A549 (cell line): ENCODE measurements at regions not wholly inside any gene's neighbourhood (a gene's known extent, or its start where the extent isn't known, plus 50 kb on each side); places are given as distances from the start of the nearest gene placed in this dataset.

Experiments
- ATAC-seq, 2 experiments: fragments of 200-7000 bp in 1 of 2; fragments of >200 bp in 1 of 2; cut with Nextera tagmentation in 1 of 2; cut with Tn5 transposase in 1 of 2; 3 replicates each; pipeline versions ENCODE4 v1.8.0 to v1.9.1; 2018 to 2020; ENCODE audit warnings: mild to moderate bottlenecking in 1 of 2, moderate library complexity in 1 of 2
- CTCF ChIA-PET: fragments of 300-600 bp; sonication (Branson Sonifier 250); formaldehyde crosslinking; extraction: SDS; loops from one replicate; lab custom pipeline; 2021; ENCODE audit warnings: antibody characterized with exemption, inconsistent platforms; lab: Yijun Ruan, JAX
- POLR2A ChIA-PET: fragments of 350-600 bp; formaldehyde crosslinking; extraction: SDS; loops from one replicate; lab custom pipeline; 2021; ENCODE audit warnings: antibody characterized with exemption, inconsistent platforms; lab: Yijun Ruan, JAX
- DNase-seq, 2 experiments: peaks; one replicate each; pipeline versions ENCODE4 v3.0.0 to v3.0.0-alpha.2; 2011 to 2016; ENCODE audit warnings: low read depth in 1 of 2, low spot score in 1 of 2
- FAIRE-seq: peaks from 2 replicates; lab custom pipeline; 2011; peaks lifted over from hg19 to GRCh38; lab: Jason Lieb, UNC
- H3K27ac ChIP-seq, 2 experiments: fragments of >200 bp; sonication (Bioruptor Twin); formaldehyde crosslinking; 3 replicates each; pipeline ENCODE4 v1.5.1; 2016 to 2017
- H3K4me1 ChIP-seq: fragments of >200 bp; sonication (Bioruptor Twin); formaldehyde crosslinking; 3 replicates; pipeline ENCODE4 v1.6.1; 2016
- H3K4me2 ChIP-seq: fragments of >200 bp; sonication (Bioruptor Twin); formaldehyde crosslinking; 3 replicates; pipeline ENCODE4 v1.6.1; 2016
- H3K4me3 ChIP-seq: fragments of >200 bp; sonication (Bioruptor Twin); formaldehyde crosslinking; 3 replicates; pipeline ENCODE4 v1.5.1; 2016
- H3K9me3 ChIP-seq: fragments of >200 bp; sonication (Bioruptor Twin); formaldehyde crosslinking; 3 replicates; pipeline ENCODE4 v1.6.1; 2016
- ATOH8 ChIP-seq: fragments of 250-450 bp; sonication (Bioruptor Pico); IDR thresholded peaks from 2 replicates; pipeline ENCODE4 v1.5.0; 2020; ENCODE audit warnings: low read depth, mild to moderate bottlenecking, moderate library complexity
- BHLHE40 ChIP-seq: IDR thresholded peaks from 2 replicates; pipeline ENCODE4 v1.6.1; 2012; ENCODE audit warnings: low read depth, low read length, inconsistent platforms
- CEBPB ChIP-seq, 2 experiments: fragments of >200 bp in 1 of 2; sonication (Bioruptor Twin) in 1 of 2; formaldehyde crosslinking in 1 of 2; IDR thresholded peaks; 2 replicates each; pipeline ENCODE4 v1.6.1; 2012 to 2016
- HEYL ChIP-seq: fragments of 250-450 bp; sonication (Bioruptor Pico); IDR thresholded peaks from 2 replicates; pipeline ENCODE4 v1.8.0; 2021; ENCODE audit warnings: mild to moderate bottlenecking, moderate library complexity
- HMGXB4 ChIP-seq: fragments of 250-450 bp; sonication (Bioruptor Pico); IDR thresholded peaks from 2 replicates; pipeline ENCODE4 v1.5.0; 2021; ENCODE audit warnings: mild to moderate bottlenecking, moderate library complexity, borderline replicate concordance
- HOXB13 ChIP-seq: fragments of 250-450 bp; sonication (Bioruptor Pico); IDR thresholded peaks from 2 replicates; pipeline ENCODE4 v1.5.0; 2020; ENCODE audit warnings: low read depth, mild to moderate bottlenecking, moderate library complexity
- HOXB5 ChIP-seq: fragments of 250-450 bp; sonication (Bioruptor Pico); IDR thresholded peaks from 2 replicates; pipeline ENCODE4 v1.5.0; 2020; ENCODE audit warnings: mild to moderate bottlenecking, moderate library complexity
- MAFK ChIP-seq: fragments of 450-650 bp; IDR thresholded peaks from 2 replicates; pipeline ENCODE4 v1.6.1; 2014; ENCODE audit not compliant: partially characterized antibody
- PHF8 ChIP-seq: fragments of 200-600 bp; sonication (generic); IDR thresholded peaks from 2 replicates; pipeline ENCODE4 v1.6.1; 2016; ENCODE audit warnings: low read depth, mild to moderate bottlenecking, antibody characterized with exemption, moderate library complexity, borderline replicate concordance
- POLR2AphosphoS2 ChIP-seq: conservative IDR thresholded peaks from 2 replicates; pipeline ENCODE4 v1.6.1; 2012; ENCODE audit warnings: low read length, improper control_type of control experiment, inconsistent platforms
- RCOR1 ChIP-seq: fragments of 150-350 bp; IDR thresholded peaks from 2 replicates; pipeline ENCODE4 v1.6.1; 2014; ENCODE audit warnings: antibody characterized with exemption, low read length, low read depth
- REST ChIP-seq: fragments of 200-600 bp; sonication (generic); IDR thresholded peaks from 2 replicates; pipeline ENCODE4 v1.6.1; 2016; ENCODE audit warnings: antibody characterized with exemption, mild to moderate bottlenecking, moderate library complexity
- RFX5 ChIP-seq: fragments of 450-650 bp; IDR thresholded peaks from 2 replicates; pipeline ENCODE4 v1.7.1; 2014; ENCODE audit warnings: antibody characterized with exemption, mild to moderate bottlenecking, moderate library complexity
- SMC3 ChIP-seq: fragments of >200 bp; sonication (Bioruptor Twin); formaldehyde crosslinking; IDR thresholded peaks from 3 replicates; pipeline ENCODE4 v1.6.1; 2018; ENCODE audit warnings: inconsistent platforms
- TFCP2L1 ChIP-seq: fragments of 250-450 bp; sonication (Bioruptor Pico); IDR thresholded peaks from 2 replicates; pipeline ENCODE4 v1.5.0; 2021; ENCODE audit warnings: mild to moderate bottlenecking
- ZNF302 ChIP-seq: fragments of 250-450 bp; sonication (Bioruptor Pico); IDR thresholded peaks from 2 replicates; pipeline ENCODE4 v1.9.0; 2021; ENCODE audit warnings: inconsistent platforms, mild to moderate bottlenecking, moderate library complexity
- WGBS: methylation state at CpG from one replicate; pipeline ENCODE4 v1.1.6; 2017; ENCODE audit errors: missing lambda C conversion rate; 5-methylcytosine and 5-hydroxymethylcytosine counted together
- TF ChIP-seq, protein P1 (sequence below): fragments of >200 bp; sonication (Bioruptor Twin); formaldehyde crosslinking; IDR thresholded peaks from 2 replicates; pipeline ENCODE4 v1.6.1; 2016

DNA sequence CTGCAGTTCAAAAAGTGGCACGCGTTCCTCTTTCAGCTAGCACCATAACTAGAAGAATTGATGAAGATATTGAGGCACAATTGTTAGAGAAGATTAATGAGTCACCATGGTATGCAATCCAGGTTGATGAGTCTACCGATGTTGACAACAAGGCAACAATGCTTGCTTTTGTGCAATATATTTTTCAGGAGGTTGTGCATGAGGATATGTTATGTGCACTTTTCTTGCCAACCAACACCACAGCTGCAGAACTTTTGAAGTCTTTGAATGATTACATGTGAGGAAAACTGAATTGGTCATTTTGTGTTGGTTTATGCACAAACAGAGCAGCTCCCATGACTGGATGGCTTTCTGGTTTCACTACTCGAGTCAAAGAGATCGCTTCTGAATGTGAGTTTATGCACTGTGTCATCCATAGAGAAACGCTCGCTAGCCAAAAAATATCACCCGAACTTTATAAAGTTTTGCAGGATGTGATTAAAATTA lies 129.3 kb upstream of the SLC24A3 start (continued):
- no peak for TF ChIP-seq HMGXB4
- no peak for TF ChIP-seq PHF8
- TF ChIP-seq ATOH8 (CRISPR knock-in tag) = no peak
- TF ChIP-seq TFCP2L1 (CRISPR knock-in tag) = no peak
- TF ChIP-seq HOXB5 (CRISPR knock-in tag) = no peak
- no peak for TF ChIP-seq RFX5

- DNase-seq (no peak), ATAC-seq (no peak), FAIRE-seq (no peak)
- H3K4me2 ChIP-seq = no peak overlapping the region
- WGBS = 9% methylated on average over 5 of the region's 5 CpGs
- H3K9me3 ChIP-seq = peaks cover 9% of the 10 kb centered on the region; the same call in 1 of the 3 replicates
- H3K27ac ChIP-seq = no peak overlapping the region
- H3K4me1 ChIP-seq = 0 out of 3 replicates have a peak, but pooled peaks cover 4% of the 10 kb centered on the region
- TF ChIP-seq SMC3 (no peak), HOXB5 (CRISPR knock-in tag) (no peak), PHF8 (no peak), HOXB13 (no peak), CEBPB (IDR thresholded peaks at IDR 0.05) (no peak)
- ChIA-PET POLR2A (no interaction called here), CTCF (no interaction called here)
- H3K4me3 ChIP-seq = no peak overlapping the region
Observed at GRCh38 chr20:19090332-19090731, 122.1 kb upstream of the SLC24A3 start.

GRCh38 chr20:19094959-19095541 lies 117.4 kb upstream of the SLC24A3 start:
- DNase-seq (peak in 1 of 2 experiments; percentile 18), ATAC-seq (peak in 1 of 2 experiments; percentile 29; a peak in 3 of 6 replicates)
- Histone ChIP-seq H3K27ac (no peak overlapping the region), H3K4me1 (0 out of 3 replicates have a peak, but pooled peaks cover 7% of the 10 kb centered on the region), H3K4me3 (no peak overlapping the region), H3K9me3 (peaks cover 9% of the 10 kb centered on the region; the same call in 1 of the 3 replicates), H3K4me2 (0 out of 3 replicates have a peak overlapping the region, but pooled peaks have one; percentile 22)
- CTCF ChIA-PET = no interaction called here
- WGBS = 20% methylated on average over 5 of the region's 5 CpGs
- no peak for TF ChIP-seq REST
- no peak for TF ChIP-seq RCOR1
- TF ChIP-seq, protein P1, sequence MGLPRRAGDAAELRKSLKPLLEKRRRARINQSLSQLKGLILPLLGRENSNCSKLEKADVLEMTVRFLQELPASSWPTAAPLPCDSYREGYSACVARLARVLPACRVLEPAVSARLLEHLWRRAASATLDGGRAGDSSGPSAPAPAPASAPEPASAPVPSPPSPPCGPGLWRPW = no peak
- no peak for TF ChIP-seq POLR2AphosphoS2
- TF ChIP-seq MAFK = peak; percentile 17
- no peak for TF ChIP-seq BHLHE40
- TF ChIP-seq ZNF302 = no peak
- TF ChIP-seq HEYL (CRISPR knock-in tag) = no peak
- TF ChIP-seq, all 56 proteins: peak for 1
- POLR2A ChIA-PET = no interaction called here
- no peak for FAIRE-seq
